T-helper 1 cell (primary cell): ENCODE measurements at regions not wholly inside any gene's neighbourhood (a gene's known extent, or its start where the extent isn't known, plus 50 kb on each side); places are given as distances from the start of the nearest gene placed in this dataset.
"Not testable (repeated sequence)": the region's sequence is repeated elsewhere in the genome, so short reads cannot be mapped to it uniquely, and the experiment has no call there.

Experiments used
- DNase-seq, 5 donors: peaks; one replicate each; pipeline ENCODE4 v3.0.0-alpha.2; 2012 to 2020

GRCh38 chr14:105601360-105602242, 75.2 kb downstream of the TMEM121 start:
- DNase-seq = no peak

- DNase-seq = no peak
Measured at GRCh38 chr14:105602243-105602750, 75.9 kb downstream of the TMEM121 start.

GRCh38 chr14:105602799-105603793, 76.7 kb downstream of the TMEM121 start:
- no peak for DNase-seq

- DNase-seq = not testable (repeated sequence)
Measured at GRCh38 chr14:105604531-105605463, 78.4 kb downstream of the TMEM121 start.

GRCh38 chr14:105605464-105606304, 79.3 kb downstream of the TMEM121 start:
- DNase-seq = no peak

- DNase-seq = not testable (repeated sequence)
Measured at GRCh38 chr14:105606305-105606975, 80.1 kb downstream of the TMEM121 start.

- not testable (repeated sequence) for DNase-seq
Measured at GRCh38 chr14:105607025-105607424, 80.6 kb downstream of the TMEM121 start.

- not testable (repeated sequence) for DNase-seq
Measured at GRCh38 chr14:105614987-105615386, 88.6 kb downstream of the TMEM121 start.

GRCh38 chr14:105615986-105616801, 89.8 kb downstream of the TMEM121 start:
- not testable (repeated sequence) for DNase-seq

GRCh38 chr14:105616802-105617192, 90.4 kb downstream of the TMEM121 start:
- DNase-seq = no peak

GRCh38 chr14:105617201-105617777, 90.9 kb downstream of the TMEM121 start:
- DNase-seq = peak in 1 of 5 donors; percentile 21

- not testable (repeated sequence) for DNase-seq
Measured at GRCh38 chr14:105617805-105618204, 91.4 kb downstream of the TMEM121 start.

GRCh38 chr14:105619324-105619723, 92.9 kb downstream of the TMEM121 start:
- DNase-seq = not testable (repeated sequence)

- DNase-seq = not testable (repeated sequence)
Measured at GRCh38 chr14:105620178-105620864, 93.9 kb downstream of the TMEM121 start.

- DNase-seq = not testable (repeated sequence)
Measured at GRCh38 chr14:105620865-105621471, 94.6 kb downstream of the TMEM121 start.

- DNase-seq = not testable (repeated sequence)
Measured at GRCh38 chr14:105621479-105622328, 95.3 kb downstream of the TMEM121 start.
